IMR-90 (cell line): ENCODE measurements at regions not wholly inside any gene's neighbourhood (a gene's known extent, or its start where the extent isn't known, plus 50 kb on each side); places are given as distances from the start of the nearest gene placed in this dataset.

ENCODE experiments used
- ATAC-seq: fragments of 200-7000 bp; cut with Tn5 transposase; 2 replicates; pipeline ENCODE4 v1.9.1; 2020; ENCODE audit warnings: low read depth, mild to moderate bottlenecking, moderate library complexity
- BruUV-seq: library from RNA; stranded (reverse); fragments of 400-500 nt; replicated peaks from 2 replicates; lab custom pipeline; 2021; lab: Mats Ljungman, UMichigan
- CTCF ChIA-PET: fragments of 300-600 bp; formaldehyde crosslinking; extraction: SDS; loops from one replicate; lab custom pipeline; 2021; ENCODE audit warnings: antibody characterized with exemption; lab: Yijun Ruan, JAX
- POLR2A ChIA-PET: fragments of 300-600 bp; sonication (Branson Sonifier 250); formaldehyde crosslinking; loops from one replicate; lab custom pipeline; 2022; ENCODE audit warnings: antibody characterized with exemption; ENCODE audit not compliant: unreplicated experiment; lab: Charles Lee
- DNase-seq: peaks from one replicate; pipeline ENCODE4 v3.0.0; 2013
- H2AFZ ChIP-seq: replicated peaks from 2 replicates; pipeline ENCODE3; 2013; ENCODE audit warnings: low read length, mild to moderate bottlenecking; ENCODE audit not compliant: poor library complexity
- H2AK5ac ChIP-seq: 2 replicates; pipeline ENCODE4 v1.6.1; 2013; ENCODE audit warnings: low read depth, low read length, inconsistent platforms
- H2AK9ac ChIP-seq: replicated peaks from 2 replicates; pipeline ENCODE3; 2013; ENCODE audit warnings: mild to moderate bottlenecking, low read depth, low read length, moderate library complexity; ENCODE audit not compliant: poor library complexity
- H2BK120ac ChIP-seq: 2 replicates; pipeline ENCODE4 v1.6.1; 2013; ENCODE audit warnings: low read depth, low read length, inconsistent platforms
- H2BK15ac ChIP-seq: 3 replicates; pipeline ENCODE4 v1.6.1; 2013; ENCODE audit warnings: low read depth, low read length, inconsistent platforms
- H2BK20ac ChIP-seq: 2 replicates; pipeline ENCODE4 v1.6.1; 2013; ENCODE audit warnings: low read depth, mild to moderate bottlenecking, inconsistent platforms, low read length, moderate library complexity
- H2BK5ac ChIP-seq: 2 replicates; pipeline ENCODE4 v1.6.1; 2013; ENCODE audit warnings: mild to moderate bottlenecking, low read depth, low read length, inconsistent platforms; ENCODE audit not compliant: poor library complexity, severe bottlenecking
- H3K14ac ChIP-seq: replicated peaks from 2 replicates; pipeline ENCODE4 v1.6.1; 2013; ENCODE audit warnings: low read depth, low read length, inconsistent platforms
- H3K18ac ChIP-seq: 2 replicates; pipeline ENCODE4 v1.6.1; 2013; ENCODE audit warnings: low read depth, low read length, control low read depth
- H3K23ac ChIP-seq: 2 replicates; pipeline ENCODE4 v1.6.1; 2013; ENCODE audit warnings: low read depth, low read length, inconsistent platforms
- H3K27ac ChIP-seq: 2 replicates; pipeline ENCODE4 v1.5.1; 2013; ENCODE audit warnings: mild to moderate bottlenecking, control low read depth, low read length; ENCODE audit not compliant: insufficient read depth
- H3K27me3 ChIP-seq: 2 replicates; pipeline ENCODE4 v1.6.1; 2013; ENCODE audit warnings: low read length; ENCODE audit not compliant: control insufficient read depth, insufficient read depth
- H3K36me3 ChIP-seq: 2 replicates; pipeline ENCODE4 v1.6.1; 2013; ENCODE audit warnings: low read length, mixed read lengths; ENCODE audit not compliant: control insufficient read depth, insufficient read depth
- H3K4ac ChIP-seq: 2 replicates; pipeline ENCODE4 v1.6.1; 2013; ENCODE audit warnings: low read depth, low read length, inconsistent platforms
- H3K4me1 ChIP-seq: 2 replicates; pipeline ENCODE4 v1.6.1; 2013; ENCODE audit warnings: low read length, mixed read lengths; ENCODE audit not compliant: control insufficient read depth, insufficient read depth
- H3K4me2 ChIP-seq: 2 replicates; pipeline ENCODE4 v1.6.1; 2013; ENCODE audit warnings: low read depth, mild to moderate bottlenecking, control low read depth, low read length, moderate library complexity
- H3K4me3 ChIP-seq: 2 replicates; pipeline ENCODE4 v1.5.1; 2013; ENCODE audit warnings: low read depth, mild to moderate bottlenecking, control low read depth, low read length, moderate library complexity; ENCODE audit not compliant: insufficient read depth
- H3K56ac ChIP-seq: 2 replicates; pipeline ENCODE4 v1.6.1; 2013; ENCODE audit warnings: low read length, inconsistent platforms; ENCODE audit not compliant: insufficient read depth; ENCODE audit errors: extremely low read depth
- H3K79me1 ChIP-seq, 2 experiments: 2 replicates each; pipeline ENCODE4 v1.6.1; 2013; ENCODE audit warnings: low read length in 2 of 2, inconsistent platforms in 1 of 2, low read depth in 1 of 2
- H3K9ac ChIP-seq: 2 replicates; pipeline ENCODE4 v1.6.1; 2013; ENCODE audit warnings: low read depth, low read length, control low read depth
- H3K9me1 ChIP-seq: 2 replicates; pipeline ENCODE4 v1.6.1; 2013; ENCODE audit warnings: low read length, inconsistent platforms; ENCODE audit not compliant: insufficient read depth
- H3K9me3 ChIP-seq: 2 replicates; pipeline ENCODE4 v1.6.1; 2013; ENCODE audit warnings: low read length; ENCODE audit not compliant: control insufficient read depth, insufficient read depth
- H4K20me1 ChIP-seq: 2 replicates; pipeline ENCODE4 v1.6.1; 2013; ENCODE audit warnings: low read length, inconsistent platforms; ENCODE audit not compliant: insufficient read depth
- H4K5ac ChIP-seq: 2 replicates; pipeline ENCODE4 v1.6.1; 2013; ENCODE audit warnings: mild to moderate bottlenecking, low read depth, low read length, control low read depth
- H4K8ac ChIP-seq, 2 experiments: 2 replicates each; pipeline ENCODE4 v1.6.1; 2013; ENCODE audit warnings: low read depth in 2 of 2, low read length in 2 of 2, control low read depth in 1 of 2, inconsistent platforms in 1 of 2
- H4K91ac ChIP-seq: 2 replicates; pipeline ENCODE4 v1.6.1; 2013; ENCODE audit warnings: low read depth, low read length, inconsistent platforms; ENCODE audit not compliant: insufficient read depth
- BHLHE40 ChIP-seq: fragments of 150-350 bp; IDR thresholded peaks from 2 replicates; pipeline ENCODE4 v1.6.1; 2016; ENCODE audit warnings: mild to moderate bottlenecking, low read depth, low read length
- CEBPB ChIP-seq: IDR thresholded peaks from 2 replicates; pipeline ENCODE4 v1.6.1; 2012; ENCODE audit warnings: low read depth, low read length, improper control_type of control experiment
- CHD1 ChIP-seq: IDR thresholded peaks from 2 replicates; pipeline ENCODE4 v1.6.1; 2012; ENCODE audit warnings: low read depth, low read length, improper control_type of control experiment
- FOS ChIP-seq: fragments of 150-350 bp; IDR thresholded peaks from 2 replicates; pipeline ENCODE4 v1.6.1; 2016; ENCODE audit warnings: low read depth, low read length
- MAFK ChIP-seq: IDR thresholded peaks from 2 replicates; pipeline ENCODE4 v1.6.1; 2012; ENCODE audit warnings: low read depth, low read length, improper control_type of control experiment
- MAZ ChIP-seq: IDR thresholded peaks from 2 replicates; pipeline ENCODE4 v1.6.1; 2012; ENCODE audit warnings: low read depth, mild to moderate bottlenecking, low read length, improper control_type of control experiment, moderate library complexity, borderline replicate concordance
- MXI1 ChIP-seq: IDR thresholded peaks from 2 replicates; pipeline ENCODE4 v1.6.1; 2012; ENCODE audit warnings: low read depth, mild to moderate bottlenecking, low read length, moderate library complexity, borderline replicate concordance
- NFE2L2 ChIP-seq: fragments of 150-350 bp; IDR thresholded peaks from 2 replicates; pipeline ENCODE4 v1.6.1; 2016; ENCODE audit warnings: low read depth, mild to moderate bottlenecking, low read length
- POLR2A ChIP-seq: IDR thresholded peaks from 2 replicates; pipeline ENCODE4 v1.6.1; 2012; ENCODE audit warnings: mild to moderate bottlenecking, low read depth, low read length
- RAD21 ChIP-seq: IDR thresholded peaks from 2 replicates; pipeline ENCODE4 v1.6.1; 2012; ENCODE audit warnings: low read length, improper control_type of control experiment
- RCOR1 ChIP-seq: IDR thresholded peaks from 2 replicates; pipeline ENCODE4 v1.6.1; 2012; ENCODE audit warnings: mild to moderate bottlenecking, low read length, improper control_type of control experiment; ENCODE audit not compliant: insufficient replicate concordance
- RFX5 ChIP-seq: IDR thresholded peaks from 2 replicates; pipeline ENCODE4 v1.8.0; 2012; ENCODE audit warnings: low read depth, mild to moderate bottlenecking, low read length, moderate library complexity
- SMC3 ChIP-seq: fragments of 150-350 bp; IDR thresholded peaks from 2 replicates; pipeline ENCODE4 v1.6.1; 2016; ENCODE audit warnings: low read depth, mild to moderate bottlenecking, antibody characterized with exemption, low read length, moderate library complexity
- WGBS, 2 experiments: methylation state at CpG; one replicate each; pipeline versions ENCODE4 v1.1.5 to v1.1.7; 2013; ENCODE audit warnings: missing lambda C conversion rate in 2 of 2; ENCODE audit not compliant: insufficient read length in 1 of 2; ENCODE audit errors: extremely low coverage in 2 of 2; 5-methylcytosine and 5-hydroxymethylcytosine counted together
- dilution Hi-C: fragments of 300-500 bp; cut with HindIII; formaldehyde crosslinking; loops from one replicate; pipeline ENCODE4 v1.14.3; 2018; ENCODE audit warnings: low sequenced_read_pairs; ENCODE audit not compliant: unreplicated experiment
- in situ Hi-C: fragments of 300-500 bp; cut with MboI; formaldehyde crosslinking; loops from 3 replicates; pipeline ENCODE4 v1.14.3; 2019; ENCODE audit warnings: low sequenced_read_pairs, inconsistent platforms, mixed read lengths
- intact Hi-C: fragments of 100-400 bp; cut with micrococcal nuclease; formaldehyde crosslinking; loops from 2 replicates; pipeline ENCODE4 v1.10.0; 2022
- TF ChIP-seq, protein P1 (sequence below): conservative IDR thresholded peaks from 2 replicates; pipeline ENCODE4 v1.5.1; 2012; ENCODE audit warnings: mild to moderate bottlenecking, low read depth, low read length, improper control_type of control experiment
- TF ChIP-seq, protein P2 (sequence below): fragments of 150-350 bp; IDR thresholded peaks from 2 replicates; pipeline ENCODE4 v1.6.1; 2016; ENCODE audit warnings: low read depth, mild to moderate bottlenecking, low read length, moderate library complexity, borderline replicate concordance
- TF ChIP-seq, protein P3 (sequence below): fragments of 150-350 bp; IDR thresholded peaks from 2 replicates; pipeline ENCODE4 v1.6.1; 2017; ENCODE audit warnings: mild to moderate bottlenecking, antibody characterized with exemption, low read length, low read depth

DNA sequence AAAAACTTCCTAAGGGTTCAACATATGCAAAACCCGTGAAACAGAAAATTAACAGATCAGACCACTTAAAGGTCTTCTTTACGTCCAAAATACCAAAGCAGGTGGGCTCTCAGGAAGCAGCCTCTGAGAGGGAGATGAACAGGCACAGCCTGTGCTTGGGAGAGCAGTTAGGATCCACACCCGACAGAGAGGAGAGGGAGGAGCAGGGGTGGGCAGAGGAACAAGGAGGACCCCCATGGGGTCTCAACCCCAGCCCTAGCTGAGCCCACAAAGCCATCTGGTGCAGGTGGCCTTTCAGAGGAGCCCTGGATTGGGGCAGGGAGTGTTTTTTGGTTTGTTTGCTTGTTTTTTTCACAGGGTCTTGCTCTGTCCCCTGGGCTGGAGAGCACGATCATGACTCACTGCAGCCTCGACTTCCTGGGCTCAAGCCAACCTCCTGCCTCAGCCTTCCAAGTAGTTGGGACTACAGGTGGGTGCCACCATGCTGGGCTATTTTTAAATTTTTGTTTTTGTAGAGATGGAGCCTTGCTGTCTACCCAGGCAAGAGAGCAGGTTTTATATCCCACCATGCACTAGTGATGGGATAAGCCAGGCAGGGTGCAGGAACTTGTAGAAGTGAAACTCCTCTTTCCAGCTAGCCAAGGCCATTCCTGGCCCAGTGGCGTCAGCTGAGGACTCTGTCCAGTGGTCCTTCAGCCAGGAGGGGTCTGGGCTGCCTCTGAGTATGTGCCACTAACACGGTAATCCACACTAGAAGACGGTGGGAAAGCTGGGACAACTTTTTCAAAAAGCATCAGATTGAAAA lies 154.1 kb upstream of the HDAC4 start:
- no peak overlapping the region for H2AFZ ChIP-seq
- no peak overlapping the region for H3K23ac ChIP-seq
- POLR2A ChIA-PET: no interaction called here
- H4K20me1 ChIP-seq: no peaks in the 10 kb centered on the region
- peaks cover 13% of the 10 kb centered on the region; the same call in 1 of the 2 replicates for H3K9me3 ChIP-seq
- dilution Hi-C loops: no loop called here
- no CpG with 5 or more reads among the region's 8 CpGs for WGBS, 2 experiments
- no peak for TF ChIP-seq BHLHE40
- TF ChIP-seq RAD21: no peak
- TF ChIP-seq FOS: no peak
- no peak for TF ChIP-seq MAFK
- TF ChIP-seq MAZ: no peak
- TF ChIP-seq, protein P1, sequence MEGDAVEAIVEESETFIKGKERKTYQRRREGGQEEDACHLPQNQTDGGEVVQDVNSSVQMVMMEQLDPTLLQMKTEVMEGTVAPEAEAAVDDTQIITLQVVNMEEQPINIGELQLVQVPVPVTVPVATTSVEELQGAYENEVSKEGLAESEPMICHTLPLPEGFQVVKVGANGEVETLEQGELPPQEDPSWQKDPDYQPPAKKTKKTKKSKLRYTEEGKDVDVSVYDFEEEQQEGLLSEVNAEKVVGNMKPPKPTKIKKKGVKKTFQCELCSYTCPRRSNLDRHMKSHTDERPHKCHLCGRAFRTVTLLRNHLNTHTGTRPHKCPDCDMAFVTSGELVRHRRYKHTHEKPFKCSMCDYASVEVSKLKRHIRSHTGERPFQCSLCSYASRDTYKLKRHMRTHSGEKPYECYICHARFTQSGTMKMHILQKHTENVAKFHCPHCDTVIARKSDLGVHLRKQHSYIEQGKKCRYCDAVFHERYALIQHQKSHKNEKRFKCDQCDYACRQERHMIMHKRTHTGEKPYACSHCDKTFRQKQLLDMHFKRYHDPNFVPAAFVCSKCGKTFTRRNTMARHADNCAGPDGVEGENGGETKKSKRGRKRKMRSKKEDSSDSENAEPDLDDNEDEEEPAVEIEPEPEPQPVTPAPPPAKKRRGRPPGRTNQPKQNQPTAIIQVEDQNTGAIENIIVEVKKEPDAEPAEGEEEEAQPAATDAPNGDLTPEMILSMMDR: no peak
- no peak for TF ChIP-seq CEBPB
- TF ChIP-seq, protein P2, sequence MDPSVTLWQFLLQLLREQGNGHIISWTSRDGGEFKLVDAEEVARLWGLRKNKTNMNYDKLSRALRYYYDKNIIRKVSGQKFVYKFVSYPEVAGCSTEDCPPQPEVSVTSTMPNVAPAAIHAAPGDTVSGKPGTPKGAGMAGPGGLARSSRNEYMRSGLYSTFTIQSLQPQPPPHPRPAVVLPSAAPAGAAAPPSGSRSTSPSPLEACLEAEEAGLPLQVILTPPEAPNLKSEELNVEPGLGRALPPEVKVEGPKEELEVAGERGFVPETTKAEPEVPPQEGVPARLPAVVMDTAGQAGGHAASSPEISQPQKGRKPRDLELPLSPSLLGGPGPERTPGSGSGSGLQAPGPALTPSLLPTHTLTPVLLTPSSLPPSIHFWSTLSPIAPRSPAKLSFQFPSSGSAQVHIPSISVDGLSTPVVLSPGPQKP: no peak
- no peak for TF ChIP-seq CHD1
- TF ChIP-seq NFE2L2: no peak
- TF ChIP-seq RCOR1: no peak
- no peak for TF ChIP-seq SMC3
- no peak for TF ChIP-seq POLR2A
- no peak for TF ChIP-seq RFX5
- TF ChIP-seq, protein P3, sequence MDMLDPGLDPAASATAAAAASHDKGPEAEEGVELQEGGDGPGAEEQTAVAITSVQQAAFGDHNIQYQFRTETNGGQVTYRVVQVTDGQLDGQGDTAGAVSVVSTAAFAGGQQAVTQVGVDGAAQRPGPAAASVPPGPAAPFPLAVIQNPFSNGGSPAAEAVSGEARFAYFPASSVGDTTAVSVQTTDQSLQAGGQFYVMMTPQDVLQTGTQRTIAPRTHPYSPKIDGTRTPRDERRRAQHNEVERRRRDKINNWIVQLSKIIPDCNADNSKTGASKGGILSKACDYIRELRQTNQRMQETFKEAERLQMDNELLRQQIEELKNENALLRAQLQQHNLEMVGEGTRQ: no peak
- no peak for TF ChIP-seq MXI1
- no peaks in the 10 kb centered on the region for H3K4me1 ChIP-seq
- H4K5ac ChIP-seq: no peak overlapping the region
- no peak overlapping the region for H3K18ac ChIP-seq
- CTCF ChIA-PET: no interaction called here
- no peak overlapping the region for H3K4ac ChIP-seq
- no peak overlapping the region for H3K4me2 ChIP-seq
- no peak overlapping the region for H4K91ac ChIP-seq
- H2AK9ac ChIP-seq: no peak overlapping the region
- no peak overlapping the region for H2AK5ac ChIP-seq
- H2BK15ac ChIP-seq: no peak overlapping the region
- no peaks in the 10 kb centered on the region for H3K9me1 ChIP-seq
- no peak overlapping the region for H4K8ac ChIP-seq
- no peak for ATAC-seq
- H2BK20ac ChIP-seq: no peak overlapping the region
- H3K14ac ChIP-seq: no peak overlapping the region
- no peaks in the 10 kb centered on the region for H3K36me3 ChIP-seq
- no peak overlapping the region for H3K56ac ChIP-seq
- intact Hi-C loops: no loop called here
- in situ Hi-C loops: no loop called here
- H3K27ac ChIP-seq: no peak overlapping the region
- H3K79me1 ChIP-seq: no peaks in the 10 kb centered on the region
- BruUV-seq: no TSS peak
- H3K9ac ChIP-seq: no peak overlapping the region
- DNase-seq: no peak
- no peak overlapping the region for H2BK5ac ChIP-seq
- no peak overlapping the region for H3K4me3 ChIP-seq
- no peak overlapping the region for H2BK120ac ChIP-seq
- H3K27me3 ChIP-seq: no peaks in the 10 kb centered on the region
